ENCODE measurements at regions not wholly inside any gene's neighbourhood (a gene's known extent, or its start where the extent isn't known, plus 50 kb on each side); places are given as distances from the start of the nearest gene placed in this dataset.

DNA sequence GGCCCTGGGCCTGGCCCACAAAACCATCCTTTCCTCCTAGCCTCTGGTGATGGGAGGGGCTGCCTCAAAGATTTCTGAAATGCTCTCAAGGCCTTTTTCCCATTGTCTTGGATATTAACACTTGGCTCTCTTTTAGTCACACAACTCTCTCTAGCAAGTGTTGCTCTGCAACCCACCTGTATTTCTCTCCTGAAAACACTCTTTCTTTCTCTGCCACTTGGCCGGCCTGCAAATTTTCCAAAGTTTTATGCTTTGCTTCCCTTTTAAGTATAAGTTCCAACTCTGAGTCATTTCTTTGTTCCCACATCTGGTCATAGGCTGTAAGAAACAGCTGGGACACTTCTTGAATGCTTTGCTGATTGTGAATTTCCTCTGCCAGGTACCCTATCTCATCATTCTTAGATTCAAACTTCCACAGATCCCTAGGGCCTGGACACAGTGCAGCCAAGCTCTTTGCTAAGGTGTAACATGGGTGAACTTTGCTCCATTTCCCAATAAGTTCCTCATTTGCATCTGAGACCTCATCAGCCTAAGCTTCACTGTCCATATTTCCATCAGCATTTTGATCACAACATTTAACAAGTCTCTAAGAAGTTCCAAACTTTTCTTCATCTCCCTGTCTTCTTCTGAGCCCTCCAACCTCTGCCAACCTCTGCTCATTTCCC, 93.8 kb downstream of the TRIM29 start:
- Mint-ChIP-seq H3K27ac (no peak overlapping the region), H3K27me3 (ENCODE audit: low read depth in 2 of 2) (peaks cover 34 to 63% of the 10 kb centered on the region in 2 donors), H3K9me3 (peaks cover 6 to 12% of the 10 kb centered on the region in 2 donors), H3K36me3 (peaks cover 9% of the 10 kb centered on the region), H3K4me3 (no peak overlapping the region), H3K4me1 (no peaks in the 10 kb centered on the region)
- peaks cover 4% of the 10 kb centered on the region for H3K9me3 ChIP-seq (ENCODE audit: control insufficient read depth, insufficient read depth, low read length)
- no peaks in the 10 kb centered on the region for H3K27me3 ChIP-seq (ENCODE audit: control insufficient read depth, insufficient read depth, low read length)
- 93% methylated on average over 1 of the region's 1 CpG for WGBS (ENCODE audit: insufficient coverage)
- no peaks in the 10 kb centered on the region for H3K36me3 ChIP-seq (ENCODE audit: control insufficient read depth, insufficient read depth, low read length)
- H3K4me3 ChIP-seq (ENCODE audit: low read length) = no peak overlapping the region
- TF ChIP-seq, protein P1, sequence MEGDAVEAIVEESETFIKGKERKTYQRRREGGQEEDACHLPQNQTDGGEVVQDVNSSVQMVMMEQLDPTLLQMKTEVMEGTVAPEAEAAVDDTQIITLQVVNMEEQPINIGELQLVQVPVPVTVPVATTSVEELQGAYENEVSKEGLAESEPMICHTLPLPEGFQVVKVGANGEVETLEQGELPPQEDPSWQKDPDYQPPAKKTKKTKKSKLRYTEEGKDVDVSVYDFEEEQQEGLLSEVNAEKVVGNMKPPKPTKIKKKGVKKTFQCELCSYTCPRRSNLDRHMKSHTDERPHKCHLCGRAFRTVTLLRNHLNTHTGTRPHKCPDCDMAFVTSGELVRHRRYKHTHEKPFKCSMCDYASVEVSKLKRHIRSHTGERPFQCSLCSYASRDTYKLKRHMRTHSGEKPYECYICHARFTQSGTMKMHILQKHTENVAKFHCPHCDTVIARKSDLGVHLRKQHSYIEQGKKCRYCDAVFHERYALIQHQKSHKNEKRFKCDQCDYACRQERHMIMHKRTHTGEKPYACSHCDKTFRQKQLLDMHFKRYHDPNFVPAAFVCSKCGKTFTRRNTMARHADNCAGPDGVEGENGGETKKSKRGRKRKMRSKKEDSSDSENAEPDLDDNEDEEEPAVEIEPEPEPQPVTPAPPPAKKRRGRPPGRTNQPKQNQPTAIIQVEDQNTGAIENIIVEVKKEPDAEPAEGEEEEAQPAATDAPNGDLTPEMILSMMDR (IDR thresholded peaks at IDR 0.05) = no peak
- DNase-seq (no peak), ATAC-seq (no peak)
- no peak overlapping the region for H3K27ac ChIP-seq (ENCODE audit: low read length)
- intact Hi-C loops (cut with micrococcal nuclease) = no loop called here
- H3K4me1 ChIP-seq (ENCODE audit: control insufficient read depth, insufficient read depth, low read length) = no peaks in the 10 kb centered on the region

DNA sequence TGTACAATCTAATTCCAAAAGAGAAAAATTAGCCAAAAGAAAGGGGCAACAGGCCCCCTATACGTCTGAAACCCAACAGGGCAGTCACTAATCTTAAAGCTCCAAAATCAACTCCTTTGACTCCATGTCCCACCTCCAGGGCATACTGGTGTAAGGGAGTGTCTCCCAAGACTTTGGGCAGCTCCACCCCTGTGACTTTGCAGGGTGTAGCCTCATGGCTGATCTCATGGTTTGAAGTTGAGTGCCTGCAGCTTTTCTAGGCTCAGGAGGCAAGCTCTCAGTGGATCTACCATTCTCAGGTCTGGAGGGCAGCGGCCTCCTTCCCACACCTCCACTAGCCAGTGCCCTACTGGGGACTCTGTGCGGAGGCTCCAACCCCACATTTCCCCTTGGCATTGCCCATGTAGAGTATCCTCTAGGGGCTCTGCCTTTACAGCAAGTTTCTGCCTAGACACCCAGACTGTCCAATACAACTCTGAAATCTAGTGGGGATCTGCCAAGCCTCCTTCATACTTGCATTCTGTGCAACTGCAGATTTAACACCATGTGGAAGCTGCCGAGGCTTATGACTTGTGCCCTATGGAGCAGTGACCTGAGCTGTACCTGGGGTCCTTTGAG, 94.5 kb downstream of the TRIM29 start:
- no peaks in the 10 kb centered on the region for H3K36me3 ChIP-seq (ENCODE audit: control insufficient read depth, insufficient read depth, low read length)
- no peak overlapping the region for H3K27ac ChIP-seq (ENCODE audit: low read length)
- H3K4me3 Mint-ChIP-seq = no peak overlapping the region
- DNase-seq (no peak), ATAC-seq (no peak)
- H3K27me3 Mint-ChIP-seq (ENCODE audit: low read depth in 2 of 2) = peaks cover 34 to 63% of the 10 kb centered on the region in 2 donors
- no peaks in the 10 kb centered on the region for H3K4me1 ChIP-seq (ENCODE audit: control insufficient read depth, insufficient read depth, low read length)
- H3K4me3 ChIP-seq (ENCODE audit: low read length) = no peak overlapping the region
- peaks cover 9% of the 10 kb centered on the region for H3K36me3 Mint-ChIP-seq
- H3K4me1 Mint-ChIP-seq = no peaks in the 10 kb centered on the region
- TF ChIP-seq, protein P1 (IDR thresholded peaks at IDR 0.05) = no peak
- H3K9me3 Mint-ChIP-seq = peaks cover 6 to 12% of the 10 kb centered on the region in 2 donors
- no peak overlapping the region for H3K27ac Mint-ChIP-seq
- WGBS (ENCODE audit: insufficient coverage) = 87% methylated on average over 3 of the region's 4 CpGs
- intact Hi-C loops (cut with micrococcal nuclease) = no loop called here
- H3K27me3 ChIP-seq (ENCODE audit: control insufficient read depth, insufficient read depth, low read length) = no peaks in the 10 kb centered on the region
- H3K9me3 ChIP-seq (ENCODE audit: control insufficient read depth, insufficient read depth, low read length) = peaks cover 4% of the 10 kb centered on the region

DNA sequence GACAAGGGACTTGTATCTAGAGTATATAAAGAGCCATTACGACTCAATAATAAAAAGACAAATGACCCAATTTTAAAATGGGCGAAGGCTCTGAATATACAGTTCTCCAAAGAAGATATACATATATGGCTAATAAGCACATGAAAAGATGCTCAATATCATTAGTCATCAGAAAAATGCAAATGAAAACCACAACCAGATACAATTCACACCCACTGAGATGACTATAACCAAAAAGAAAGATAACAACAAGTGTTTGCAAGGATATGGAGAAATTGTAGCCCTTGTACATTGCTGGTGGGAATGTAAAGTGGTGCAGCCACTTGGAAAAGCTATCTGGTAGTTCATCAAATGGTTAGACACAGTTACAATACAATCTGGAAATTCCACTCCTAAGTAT, 96.3 kb downstream of the TRIM29 start:
- DNase-seq (no peak), ATAC-seq (no peak)
- Histone ChIP-seq H3K27ac (ENCODE audit: low read length) (no peak overlapping the region), H3K4me1 (ENCODE audit: control insufficient read depth, insufficient read depth, low read length) (no peaks in the 10 kb centered on the region), H3K27me3 (ENCODE audit: control insufficient read depth, insufficient read depth, low read length) (no peaks in the 10 kb centered on the region), H3K36me3 (ENCODE audit: control insufficient read depth, insufficient read depth, low read length) (no peaks in the 10 kb centered on the region), H3K9me3 (ENCODE audit: control insufficient read depth, insufficient read depth, low read length) (no peaks in the 10 kb centered on the region), H3K4me3 (ENCODE audit: low read length) (no peak overlapping the region)
- Mint-ChIP-seq H3K36me3 (peaks cover 4% of the 10 kb centered on the region), H3K27me3 (ENCODE audit: low read depth in 2 of 2) (peaks cover 26 to 58% of the 10 kb centered on the region in 2 donors), H3K27ac (no peak overlapping the region), H3K9me3 (peaks cover 0 to 3% of the 10 kb centered on the region in 2 donors), H3K4me3 (no peak overlapping the region), H3K4me1 (no peaks in the 10 kb centered on the region)
- WGBS (ENCODE audit: insufficient coverage) = no CpG with 5 or more reads among the region's 2 CpGs
- TF ChIP-seq, protein P1 (IDR thresholded peaks at IDR 0.05) = no peak
- intact Hi-C loops (cut with micrococcal nuclease) = no loop called here
